SK-N-SH (cell line): ENCODE measurements at regions not wholly inside any gene's neighbourhood (a gene's known extent, or its start where the extent isn't known, plus 50 kb on each side); places are given as distances from the start of the nearest gene placed in this dataset.

Source experiments
- CTCF ChIP-seq: fragments of 200-600 bp; sonication (generic); IDR thresholded peaks from 2 replicates; pipeline ENCODE4 v1.6.1; 2017; ENCODE audit warnings: antibody characterized with exemption, mild to moderate bottlenecking, moderate library complexity
- POLR2AphosphoS5 ChIP-seq: IDR thresholded peaks from 2 replicates; pipeline ENCODE4 v1.6.1; 2012; ENCODE audit warnings: low read depth, low read length
- RAD21 ChIP-seq: IDR thresholded peaks from 2 replicates; pipeline ENCODE4 v1.6.1; 2012; ENCODE audit warnings: mild to moderate bottlenecking, low read length
- TAF1 ChIP-seq: IDR thresholded peaks from 2 replicates; pipeline ENCODE4 v1.6.1; 2012; ENCODE audit warnings: low read depth, mild to moderate bottlenecking, low read length, moderate library complexity, borderline replicate concordance
- TF ChIP-seq, protein P1 (sequence below): IDR thresholded peaks from 2 replicates; pipeline ENCODE4 v1.6.1; 2012; ENCODE audit warnings: mild to moderate bottlenecking, low read depth, low read length, moderate library complexity

DNA sequence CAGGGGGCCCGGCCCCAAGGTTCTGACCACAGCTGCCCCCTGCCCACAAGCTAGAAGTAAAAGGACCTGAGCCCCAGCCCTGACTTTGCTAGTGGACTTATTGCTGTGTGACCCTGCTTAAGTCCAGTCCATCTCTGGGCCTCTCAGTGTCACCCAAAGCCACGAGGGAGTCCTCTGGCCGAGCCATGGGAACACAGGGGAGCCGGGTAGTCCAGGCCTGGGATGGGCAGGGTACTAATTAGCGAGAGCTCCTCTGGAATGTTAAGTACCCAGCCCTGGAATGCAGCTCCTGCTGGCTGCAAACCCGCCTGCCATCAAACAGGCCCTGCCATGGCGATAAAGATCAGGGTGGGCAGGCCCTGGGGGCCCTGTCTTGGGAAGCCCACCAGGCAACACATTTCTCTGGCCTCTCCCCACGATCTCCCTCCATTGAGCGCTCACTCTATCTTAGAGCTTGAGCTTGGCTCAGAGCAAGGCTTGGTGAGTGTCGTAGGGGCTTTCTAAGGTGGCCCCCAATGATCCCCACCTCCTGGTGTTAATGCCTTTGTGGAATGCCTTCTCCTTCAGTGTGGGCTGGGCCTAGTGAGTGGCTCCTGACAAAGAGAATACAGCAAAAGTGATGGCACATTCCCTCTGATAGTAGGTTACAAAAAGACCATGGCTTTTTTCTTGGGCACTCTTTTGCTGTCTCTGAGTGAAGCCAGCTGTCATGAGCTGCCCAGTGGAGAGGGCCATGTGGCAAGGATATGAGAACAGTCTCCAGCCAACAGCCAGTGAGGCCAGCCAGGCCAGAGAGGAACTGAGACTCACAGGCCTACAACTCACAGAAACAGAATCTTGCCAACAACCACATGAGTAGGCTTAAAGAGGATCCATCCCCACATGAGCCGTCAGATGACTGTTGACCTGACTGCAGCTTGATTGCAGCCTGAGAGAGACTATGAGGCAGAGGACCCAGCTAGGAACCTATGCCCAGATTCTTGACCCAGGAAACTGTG lies 133.1 kb downstream of the SMAD6 start:
- TF ChIP-seq TAF1 (no peak), CTCF (no peak), POLR2AphosphoS5 (no peak), RAD21 (no peak)
- TF ChIP-seq, protein P1, sequence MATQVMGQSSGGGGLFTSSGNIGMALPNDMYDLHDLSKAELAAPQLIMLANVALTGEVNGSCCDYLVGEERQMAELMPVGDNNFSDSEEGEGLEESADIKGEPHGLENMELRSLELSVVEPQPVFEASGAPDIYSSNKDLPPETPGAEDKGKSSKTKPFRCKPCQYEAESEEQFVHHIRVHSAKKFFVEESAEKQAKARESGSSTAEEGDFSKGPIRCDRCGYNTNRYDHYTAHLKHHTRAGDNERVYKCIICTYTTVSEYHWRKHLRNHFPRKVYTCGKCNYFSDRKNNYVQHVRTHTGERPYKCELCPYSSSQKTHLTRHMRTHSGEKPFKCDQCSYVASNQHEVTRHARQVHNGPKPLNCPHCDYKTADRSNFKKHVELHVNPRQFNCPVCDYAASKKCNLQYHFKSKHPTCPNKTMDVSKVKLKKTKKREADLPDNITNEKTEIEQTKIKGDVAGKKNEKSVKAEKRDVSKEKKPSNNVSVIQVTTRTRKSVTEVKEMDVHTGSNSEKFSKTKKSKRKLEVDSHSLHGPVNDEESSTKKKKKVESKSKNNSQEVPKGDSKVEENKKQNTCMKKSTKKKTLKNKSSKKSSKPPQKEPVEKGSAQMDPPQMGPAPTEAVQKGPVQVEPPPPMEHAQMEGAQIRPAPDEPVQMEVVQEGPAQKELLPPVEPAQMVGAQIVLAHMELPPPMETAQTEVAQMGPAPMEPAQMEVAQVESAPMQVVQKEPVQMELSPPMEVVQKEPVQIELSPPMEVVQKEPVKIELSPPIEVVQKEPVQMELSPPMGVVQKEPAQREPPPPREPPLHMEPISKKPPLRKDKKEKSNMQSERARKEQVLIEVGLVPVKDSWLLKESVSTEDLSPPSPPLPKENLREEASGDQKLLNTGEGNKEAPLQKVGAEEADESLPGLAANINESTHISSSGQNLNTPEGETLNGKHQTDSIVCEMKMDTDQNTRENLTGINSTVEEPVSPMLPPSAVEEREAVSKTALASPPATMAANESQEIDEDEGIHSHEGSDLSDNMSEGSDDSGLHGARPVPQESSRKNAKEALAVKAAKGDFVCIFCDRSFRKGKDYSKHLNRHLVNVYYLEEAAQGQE = no peak
